GM12873 (cell line): ENCODE measurements at regions not wholly inside any gene's neighbourhood (a gene's known extent, or its start where the extent isn't known, plus 50 kb on each side); places are given as distances from the start of the nearest gene placed in this dataset.

Experiments used
- CTCF ChIP-seq: IDR thresholded peaks from 2 replicates; pipeline ENCODE4 v1.5.1; 2012; ENCODE audit warnings: low read depth, mild to moderate bottlenecking, moderate library complexity, low read length, control low read depth; ENCODE audit not compliant: insufficient read depth; ENCODE audit errors: missing control alignments

DNA sequence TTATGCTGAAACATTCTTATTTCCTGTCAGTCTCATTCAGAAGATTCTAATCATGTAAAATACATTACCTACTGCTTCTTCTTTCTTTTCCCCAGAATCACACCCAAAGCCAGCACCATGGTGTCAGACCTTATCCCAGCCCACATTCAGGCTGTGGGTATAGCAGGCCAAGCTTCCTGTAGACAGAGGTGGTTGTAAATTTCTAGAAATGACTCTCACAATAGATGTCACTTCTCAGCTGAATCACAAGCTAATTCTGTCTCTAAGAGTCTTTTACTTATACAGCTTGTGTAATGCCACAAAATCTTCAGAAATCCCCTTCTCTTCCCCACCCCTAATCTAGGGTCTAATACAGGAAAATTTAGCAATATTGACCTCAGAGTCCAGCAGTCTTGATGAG lies 239.6 kb downstream of the PARM1 start:
- TF ChIP-seq CTCF, result no peak

GRCh38 chr4:75169427-75169826 lies 236.5 kb downstream of the PARM1 start:
- no peak for TF ChIP-seq CTCF

DNA sequence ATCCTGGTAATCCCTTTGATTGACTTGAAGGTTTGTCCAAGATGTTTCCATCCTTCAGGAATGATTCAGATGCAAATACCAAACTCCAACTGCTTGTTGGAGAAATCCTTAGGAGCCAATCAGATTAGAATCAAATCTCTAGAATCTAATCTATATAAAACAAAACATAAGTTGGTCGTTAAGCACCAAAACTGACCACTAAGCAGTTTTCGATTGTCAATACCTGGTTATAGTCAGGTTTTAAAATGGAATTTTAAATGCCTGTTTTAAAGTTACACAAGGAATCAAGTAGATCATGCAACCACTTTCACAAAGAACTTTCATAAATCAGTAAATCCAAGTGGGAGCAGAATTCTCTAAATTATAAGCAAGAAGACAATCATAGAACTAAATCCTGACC lies 236.1 kb downstream of the PARM1 start:
- TF ChIP-seq CTCF, result no peak

- no peak for TF ChIP-seq CTCF
Measured at GRCh38 chr4:75168548-75168947, 235.6 kb downstream of the PARM1 start.

GRCh38 chr4:75158451-75158850 lies 225.5 kb downstream of the PARM1 start:
- TF ChIP-seq CTCF, result no peak

DNA sequence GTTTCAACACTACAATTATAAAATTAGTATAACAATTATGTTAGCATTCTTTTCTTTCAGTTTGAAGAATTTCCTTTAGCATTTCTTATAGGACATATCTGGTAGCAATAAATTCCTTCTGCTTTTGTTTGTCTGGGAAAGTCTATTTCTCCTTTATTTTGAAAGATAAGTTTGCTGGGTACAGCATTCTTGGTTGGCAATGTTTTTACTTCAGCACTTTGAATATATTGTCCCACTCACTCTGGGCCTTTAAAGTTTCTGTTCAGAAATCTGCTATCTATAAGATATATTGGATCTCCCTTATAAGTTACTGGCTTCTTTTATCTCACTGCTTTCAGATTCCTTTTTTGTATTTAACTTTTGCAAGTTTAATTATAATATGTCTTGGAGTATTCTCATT lies 222.1 kb downstream of the PARM1 start:
- TF ChIP-seq CTCF, result no peak

DNA sequence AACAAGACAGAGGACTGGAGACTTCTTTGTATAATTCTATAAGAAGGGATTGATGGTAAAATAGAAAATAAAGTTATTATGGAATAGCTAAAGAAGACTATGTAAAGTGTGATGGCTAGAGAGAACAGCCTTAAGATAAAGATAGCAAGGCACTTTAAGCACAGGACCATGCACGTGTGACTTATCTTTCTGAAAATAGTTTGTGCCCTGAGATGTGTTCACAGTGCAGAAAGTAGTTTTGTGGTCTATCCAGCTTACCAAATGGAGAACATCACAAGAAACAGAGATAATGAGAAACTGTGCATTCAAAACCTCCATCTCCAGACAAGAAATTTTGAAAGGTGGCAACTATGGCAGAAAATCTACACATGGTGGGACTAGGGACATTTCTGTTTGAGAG lies 213.3 kb downstream of the PARM1 start:
- TF ChIP-seq CTCF, result no peak

GRCh38 chr4:75144475-75144874 lies 211.6 kb downstream of the PARM1 start:
- no peak for TF ChIP-seq CTCF
